Endometrium (tissue), 2 donors: ENCODE measurements at regions not wholly inside any gene's neighbourhood (a gene's known extent, or its start where the extent isn't known, plus 50 kb on each side); places are given as distances from the start of the nearest gene placed in this dataset.

Experiments used
- FAIRE-seq: peaks from 2 replicates; lab custom pipeline; 2012; peaks lifted over from hg19 to GRCh38; lab: Jason Lieb, UNC
- donor health status: control.
- donor health status: control.

DNA sequence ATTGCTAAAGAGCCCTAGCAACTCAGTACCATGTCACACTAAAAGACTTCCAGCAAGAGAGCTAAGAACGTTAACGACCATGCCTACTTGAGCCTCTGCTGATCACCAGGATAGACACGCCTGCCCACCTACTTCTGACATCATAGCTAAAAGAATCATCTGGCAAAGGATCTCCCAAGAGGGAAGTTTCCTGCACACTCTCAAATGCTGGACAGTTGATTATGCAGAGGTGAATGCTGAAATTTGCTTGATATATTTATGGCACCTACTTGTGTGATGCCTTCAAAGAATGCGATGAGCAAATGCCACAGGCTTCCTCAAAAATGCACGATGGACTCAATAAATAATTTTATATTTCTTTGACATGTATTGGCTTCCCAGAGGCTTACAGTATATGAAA lies 113.6 kb downstream of the GALC start:
- no peak for FAIRE-seq

DNA sequence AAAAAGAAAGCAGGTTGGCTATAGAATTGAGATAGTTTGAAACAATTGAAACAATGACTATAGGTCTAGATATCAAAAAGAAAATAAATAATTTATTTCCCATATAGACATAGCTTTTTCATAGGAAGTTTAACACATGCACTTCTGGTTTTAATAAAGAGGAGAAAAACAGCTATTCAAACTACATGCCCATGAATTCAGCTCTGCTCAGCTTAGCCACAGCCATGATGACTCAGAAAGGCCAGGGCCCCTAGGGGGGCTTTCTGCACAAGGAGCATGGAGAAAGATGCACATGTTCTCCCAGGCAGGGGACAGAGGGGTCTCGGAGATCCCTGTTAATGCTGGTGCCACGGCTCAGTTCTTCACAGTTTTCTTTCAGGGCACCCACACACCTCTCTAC lies 114.0 kb downstream of the GALC start:
- FAIRE-seq: no peak

- no peak for FAIRE-seq
Observed at GRCh38 chr14:87877877-87878276, 115.1 kb downstream of the GALC start.

- no peak for FAIRE-seq
Observed at GRCh38 chr14:87874676-87875075, 118.3 kb downstream of the GALC start.

DNA sequence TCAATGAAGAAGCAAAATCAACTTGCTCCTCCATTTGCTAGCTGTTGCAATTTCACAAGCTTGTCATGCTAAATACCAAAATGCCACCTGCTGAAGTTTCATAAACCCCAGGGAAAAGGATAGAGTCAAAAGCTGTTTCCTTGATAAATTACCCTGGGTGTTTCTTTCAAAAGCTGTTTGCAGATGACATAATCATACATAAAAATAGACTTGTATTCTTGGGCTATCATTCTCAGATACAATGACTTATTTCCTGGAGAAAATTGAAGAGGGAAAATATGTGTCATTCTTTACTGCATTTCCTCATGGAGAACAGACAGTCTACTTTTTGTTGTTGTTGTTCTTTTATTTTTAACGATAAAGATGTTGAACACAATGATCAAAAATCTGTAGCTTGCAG lies 119.2 kb downstream of the GALC start:
- FAIRE-seq: no peak

GRCh38 chr14:87869619-87870583 lies 123.1 kb downstream of the GALC start:
- FAIRE-seq: no peak

DNA sequence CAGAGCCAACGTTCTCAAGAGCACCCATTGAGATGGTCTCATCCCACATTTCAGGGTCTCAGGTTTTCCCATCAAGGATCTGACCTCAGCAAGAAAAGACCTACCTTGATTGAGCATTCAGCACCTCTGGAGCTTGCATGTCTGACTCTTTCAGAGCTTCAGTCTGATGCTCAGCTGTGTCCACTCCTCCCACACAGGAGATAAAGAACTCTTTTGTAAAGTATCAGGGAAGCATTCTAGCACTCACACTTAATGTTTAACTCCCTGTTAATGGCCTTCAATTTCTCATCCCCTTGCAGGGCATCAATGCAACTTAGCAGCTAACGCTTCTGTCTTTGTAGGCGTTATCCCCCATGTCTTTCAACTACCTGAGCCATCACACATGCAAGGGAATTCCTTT lies 124.1 kb downstream of the GALC start:
- no peak for FAIRE-seq

DNA sequence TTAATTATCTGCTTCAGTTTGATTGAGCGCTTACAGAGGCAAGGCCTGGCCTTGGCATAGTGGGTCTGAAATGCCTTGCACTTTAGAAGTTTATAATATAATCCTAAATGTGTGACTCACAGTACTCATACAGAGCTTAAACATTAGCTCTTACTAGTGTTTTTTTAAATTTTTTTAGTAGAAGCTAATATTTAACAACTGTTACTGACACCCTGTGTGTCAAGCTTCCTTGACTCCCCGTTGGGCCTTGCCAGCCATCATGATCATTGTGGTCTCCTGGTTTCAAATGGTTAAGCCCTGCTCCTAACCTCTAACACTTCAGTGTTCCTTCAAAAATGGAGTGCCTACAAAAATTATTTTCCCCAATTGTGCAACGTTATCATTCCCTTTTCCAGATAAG lies 126.9 kb downstream of the GALC start:
- FAIRE-seq: no peak

DNA sequence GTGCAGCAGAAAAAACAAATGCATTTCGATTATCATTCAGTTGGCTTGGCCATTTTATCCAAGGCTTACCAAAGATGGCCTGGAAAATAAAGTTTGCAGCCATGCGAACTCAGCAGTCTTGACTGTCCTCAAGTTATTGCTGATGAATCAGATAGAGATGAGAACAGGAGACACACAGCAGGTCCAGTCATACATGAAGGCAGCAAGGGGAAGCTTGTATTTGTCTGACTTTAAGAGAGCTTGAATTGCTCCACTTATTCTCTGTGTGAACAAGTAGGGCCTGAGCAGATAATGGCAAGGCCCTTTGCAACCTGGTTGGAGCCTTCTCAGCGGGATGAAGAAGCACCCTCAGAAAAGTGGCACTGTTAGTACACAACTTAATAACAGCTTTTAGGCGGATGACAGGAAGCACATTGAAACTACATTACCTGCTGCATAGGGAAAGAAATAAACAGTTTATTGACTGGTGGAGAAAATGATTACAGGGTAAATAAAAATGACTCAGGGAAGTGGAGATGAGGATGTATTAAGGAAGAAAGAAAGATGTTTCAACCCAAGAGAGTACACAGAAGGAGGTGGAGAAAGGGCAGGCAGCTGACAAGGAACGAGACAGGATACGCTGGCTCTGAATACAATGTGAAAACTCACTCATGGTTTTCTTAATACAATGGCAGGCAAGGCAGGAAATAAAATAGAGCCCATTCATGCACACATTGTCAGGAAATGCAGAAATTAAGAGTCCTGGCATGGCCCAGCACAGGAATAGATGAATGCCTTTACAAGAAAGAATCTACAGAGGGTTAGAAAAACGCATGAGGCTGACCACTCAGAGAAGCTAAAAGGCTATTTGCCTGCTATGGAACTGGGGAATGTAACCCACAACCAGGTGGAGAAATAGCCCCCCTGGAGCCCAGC lies 128.4 kb downstream of the GALC start:
- FAIRE-seq: no peak

GRCh38 chr14:87863047-87863446 lies 129.9 kb downstream of the GALC start:
- no peak for FAIRE-seq

GRCh38 chr14:87852107-87852506 lies 140.9 kb downstream of the GALC start:
- no peak for FAIRE-seq

- no peak for FAIRE-seq
Observed at GRCh38 chr14:87851190-87851589, 141.8 kb downstream of the GALC start.

DNA sequence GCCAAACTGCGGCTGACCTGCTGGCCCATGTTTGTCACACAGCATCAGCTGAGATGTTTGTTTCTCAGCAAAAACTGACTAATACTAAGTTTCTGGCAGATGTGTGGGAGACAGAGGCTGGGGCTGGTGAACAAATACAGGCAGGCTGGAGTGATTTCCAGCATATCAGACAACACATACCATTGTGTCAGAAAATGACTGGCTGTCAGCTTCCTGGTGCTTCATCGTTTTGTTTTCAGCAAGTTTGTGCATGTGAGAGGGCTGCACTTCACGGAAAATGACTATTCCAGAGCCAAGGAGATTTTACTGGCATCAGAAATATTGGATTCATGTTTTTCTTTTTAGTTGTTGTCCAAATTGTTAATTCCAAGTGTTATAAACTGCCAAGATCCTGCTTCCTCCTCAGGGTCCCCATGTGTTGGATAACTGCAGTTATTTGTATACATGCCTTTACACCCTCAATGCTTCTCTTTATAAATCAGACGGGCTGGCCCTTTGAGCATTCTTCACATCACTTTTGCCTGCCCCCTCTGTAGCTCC lies 145.7 kb downstream of the GALC start:
- no peak for FAIRE-seq

GRCh38 chr14:87840906-87841305 lies 152.1 kb downstream of the GALC start:
- no peak for FAIRE-seq

DNA sequence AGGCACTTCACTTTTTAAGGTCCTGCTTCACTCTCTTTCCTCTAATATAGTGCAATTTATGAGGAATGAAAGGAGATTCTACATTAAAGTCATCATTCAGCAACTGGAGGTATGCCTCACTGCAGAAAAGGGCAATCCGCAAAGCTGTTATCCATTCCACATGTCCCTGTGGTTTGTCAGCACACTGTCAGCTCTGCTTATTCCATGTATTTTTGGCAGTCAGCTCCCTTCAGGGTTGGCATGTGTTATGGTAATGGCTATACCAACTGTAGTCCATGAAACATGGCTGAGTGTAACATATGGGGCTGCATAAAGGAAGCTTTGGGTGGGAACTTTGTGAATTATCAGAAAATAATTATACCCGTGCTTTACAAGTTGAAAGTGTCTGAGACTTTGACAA lies 154.1 kb downstream of the GALC start:
- FAIRE-seq: no peak

DNA sequence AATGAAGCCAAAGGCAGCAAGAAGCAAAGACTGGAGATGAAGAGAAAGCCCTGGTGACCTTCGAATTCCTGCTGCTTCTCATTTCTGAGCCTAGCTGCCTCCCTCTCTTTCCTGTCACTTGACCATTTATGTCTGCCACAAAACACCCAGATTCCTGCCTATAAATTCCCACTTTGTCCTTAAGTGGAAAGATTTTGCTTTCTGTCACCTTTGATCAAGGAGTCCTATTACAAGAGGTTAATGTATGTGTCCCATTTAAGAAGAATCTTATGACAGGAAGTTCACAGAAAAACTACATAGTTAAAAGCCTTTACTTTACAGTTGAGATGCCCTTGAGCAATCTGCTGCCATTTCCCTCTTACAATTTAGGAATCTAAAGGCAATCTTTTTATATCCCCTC lies 155.7 kb downstream of the GALC start:
- FAIRE-seq: no peak

DNA sequence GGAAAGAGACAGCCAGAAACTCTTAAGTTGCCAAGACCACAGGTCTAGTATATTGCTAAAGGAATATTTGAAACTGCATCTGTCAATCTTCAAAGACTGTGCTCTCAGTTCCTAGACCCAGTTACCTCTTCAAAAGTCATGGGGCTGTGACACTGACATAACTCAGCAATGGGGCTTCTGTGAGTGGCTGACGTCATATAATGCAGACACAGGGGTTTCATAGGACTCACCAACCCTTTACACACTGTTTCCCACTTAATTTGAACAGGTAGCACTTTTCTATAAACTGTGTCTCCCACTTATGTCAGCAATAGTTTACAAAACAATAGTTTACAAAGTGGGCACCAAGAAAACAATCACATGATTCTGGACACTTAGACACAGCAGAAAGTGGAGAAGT lies 158.4 kb downstream of the GALC start:
- no peak for FAIRE-seq

DNA sequence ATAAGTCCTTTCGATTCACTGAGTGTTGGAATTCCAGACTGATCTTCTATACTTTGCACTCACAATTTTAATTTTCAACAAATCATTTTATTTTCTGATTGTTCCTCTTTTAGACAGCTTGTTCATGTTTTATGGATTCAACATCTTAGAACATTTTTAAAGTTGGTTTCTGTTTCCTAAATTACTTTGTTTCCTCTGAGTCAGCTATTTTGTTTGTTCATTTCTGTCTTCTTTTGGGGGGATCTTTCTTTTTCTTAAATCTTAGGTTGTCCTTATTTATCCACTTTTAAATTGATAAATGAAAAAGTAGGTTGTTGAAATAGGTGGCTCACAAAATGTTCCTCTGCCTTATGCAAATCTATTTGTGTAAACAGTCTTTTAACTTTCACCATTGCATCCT lies 160.0 kb downstream of the GALC start:
- FAIRE-seq: no peak

DNA sequence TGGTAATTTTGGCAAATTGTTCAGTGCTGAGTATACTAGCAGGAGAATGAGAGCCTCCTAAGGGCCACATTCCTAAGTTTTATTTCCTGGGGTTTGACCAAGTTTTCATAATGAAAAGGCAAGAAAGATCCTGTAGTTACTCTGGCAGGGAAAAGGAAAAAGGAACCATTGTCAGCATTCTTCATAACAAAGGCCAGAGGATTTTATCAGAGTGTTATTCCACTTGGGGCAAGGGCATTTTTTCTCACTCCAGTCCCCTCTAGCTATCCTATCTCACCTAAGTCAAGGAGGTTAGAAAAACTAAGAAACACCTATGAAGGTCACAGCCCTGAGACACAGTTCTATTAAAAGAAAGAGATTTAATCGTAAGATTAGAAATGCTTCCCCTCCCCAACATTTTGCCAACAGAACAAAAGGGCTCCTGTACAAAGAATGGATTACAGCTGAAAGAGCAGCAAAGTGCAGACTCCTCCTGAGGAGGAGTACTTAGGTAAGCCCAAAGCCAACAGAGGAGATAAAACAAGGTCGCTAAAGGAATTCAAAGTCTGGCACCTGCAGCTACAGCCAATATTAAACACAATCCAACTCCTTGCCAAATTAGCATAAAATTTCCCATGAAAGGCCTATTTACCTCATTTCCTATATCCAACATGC lies 162.4 kb downstream of the GALC start:
- FAIRE-seq: no peak

GRCh38 chr14:87829543-87829942 lies 163.4 kb downstream of the GALC start:
- no peak for FAIRE-seq

- no peak for FAIRE-seq
Observed at GRCh38 chr14:87824266-87824665, 168.7 kb downstream of the GALC start.

DNA sequence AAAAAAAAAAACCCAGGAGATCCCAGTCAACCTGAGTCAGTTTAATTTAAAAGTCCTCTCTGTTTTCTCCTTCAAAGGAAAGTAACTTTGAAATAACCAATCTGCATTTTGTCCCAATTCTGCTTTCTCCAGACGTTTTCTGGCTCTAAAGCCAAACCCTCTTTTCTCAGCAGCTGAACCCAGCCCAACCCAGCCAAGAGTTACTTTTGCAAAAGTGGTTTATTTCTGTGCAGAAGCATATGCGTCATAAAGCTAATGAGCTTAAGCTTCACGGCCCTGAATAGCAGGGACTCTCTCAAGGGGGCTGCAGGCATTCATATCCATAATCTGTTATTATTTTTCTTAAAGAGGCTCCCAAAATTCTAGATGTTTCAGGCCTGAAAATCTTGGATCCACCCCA lies 176.6 kb downstream of the GALC start:
- no peak for FAIRE-seq
